ENCODE measurements at regions not wholly inside any gene's neighbourhood (a gene's known extent, or its start where the extent isn't known, plus 50 kb on each side); places are given as distances from the start of the nearest gene placed in this dataset.

- no peak for TF ChIP-seq CTCF (IDR thresholded peaks at IDR 0.05; ENCODE audit: low read depth, low read length)
- no peak overlapping the region for H3K4me3 ChIP-seq (ENCODE audit: low read depth, low read length)
These were observed 805.6 kb upstream of the KLHL29 start for GRCh38 chr2:22579341-22579740.

DNA sequence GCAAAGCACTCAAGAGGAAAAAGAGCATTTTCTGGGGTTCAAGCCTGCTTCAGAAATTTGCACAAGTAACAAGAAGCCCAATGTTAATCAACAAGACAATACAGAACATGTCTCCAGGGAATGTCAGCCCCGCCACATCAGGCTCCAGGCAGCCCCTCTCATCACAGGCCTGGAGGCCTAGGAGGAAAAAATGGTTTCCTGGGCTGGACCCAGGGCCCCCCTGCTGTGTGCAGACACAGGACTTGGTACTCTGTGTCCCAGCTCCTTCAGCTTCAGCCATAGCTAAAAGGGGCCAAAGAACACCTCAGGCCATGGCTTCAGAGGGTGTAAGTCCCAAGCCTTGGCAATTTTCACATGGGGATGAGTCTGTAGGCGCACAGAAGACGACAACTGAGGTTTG is 802.9 kb upstream of the KLHL29 start:
- TF ChIP-seq CTCF (IDR thresholded peaks at IDR 0.05; ENCODE audit: low read depth, low read length) = no peak
- no peak overlapping the region for H3K4me3 ChIP-seq (ENCODE audit: low read depth, low read length)

- no peak overlapping the region for H3K4me3 ChIP-seq (ENCODE audit: low read depth, low read length)
- TF ChIP-seq CTCF (IDR thresholded peaks at IDR 0.05; ENCODE audit: low read depth, low read length) = no peak
These were observed 788.7 kb upstream of the KLHL29 start for GRCh38 chr2:22596306-22596705.

- TF ChIP-seq CTCF (IDR thresholded peaks at IDR 0.05; ENCODE audit: low read depth, low read length) = no peak
- H3K4me3 ChIP-seq (ENCODE audit: low read depth, low read length) = no peak overlapping the region
These were observed 784.8 kb upstream of the KLHL29 start for GRCh38 chr2:22600156-22600555.

GRCh38 chr2:22600999-22601398 is 784.0 kb upstream of the KLHL29 start:
- no peak for TF ChIP-seq CTCF (IDR thresholded peaks at IDR 0.05; ENCODE audit: low read depth, low read length)
- H3K4me3 ChIP-seq (ENCODE audit: low read depth, low read length) = no peak overlapping the region

DNA sequence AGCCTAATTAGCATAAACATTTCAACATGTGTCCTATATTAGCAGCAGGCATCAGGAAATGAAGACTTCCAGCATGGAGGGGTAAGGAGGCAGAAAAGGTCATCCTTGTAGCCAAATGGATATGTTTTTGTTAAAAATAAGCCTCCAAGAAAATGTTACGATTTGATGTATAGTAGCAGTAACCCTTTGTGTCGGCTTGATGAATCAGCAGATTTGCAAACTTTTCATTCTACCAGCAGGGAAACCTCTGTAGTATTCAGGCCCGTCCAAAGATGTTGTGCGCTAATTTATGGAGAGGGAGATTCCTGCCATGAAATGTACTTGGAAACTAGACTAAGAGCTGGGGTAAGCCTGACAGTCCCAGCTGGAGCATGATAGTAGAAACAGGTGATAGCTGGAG is 780.8 kb upstream of the KLHL29 start:
- H3K4me3 ChIP-seq (ENCODE audit: low read depth, low read length) = no peak overlapping the region
- TF ChIP-seq CTCF (IDR thresholded peaks at IDR 0.05; ENCODE audit: low read depth, low read length) = no peak

- no peak overlapping the region for H3K4me3 ChIP-seq (ENCODE audit: low read depth, low read length)
- no peak for TF ChIP-seq CTCF (IDR thresholded peaks at IDR 0.05; ENCODE audit: low read depth, low read length)
These were observed 768.9 kb upstream of the KLHL29 start for GRCh38 chr2:22616031-22616430.
